ENCODE measurements at regions not wholly inside any gene's neighbourhood (a gene's known extent, or its start where the extent isn't known, plus 50 kb on each side); places are given as distances from the start of the nearest gene placed in this dataset.

DNA sequence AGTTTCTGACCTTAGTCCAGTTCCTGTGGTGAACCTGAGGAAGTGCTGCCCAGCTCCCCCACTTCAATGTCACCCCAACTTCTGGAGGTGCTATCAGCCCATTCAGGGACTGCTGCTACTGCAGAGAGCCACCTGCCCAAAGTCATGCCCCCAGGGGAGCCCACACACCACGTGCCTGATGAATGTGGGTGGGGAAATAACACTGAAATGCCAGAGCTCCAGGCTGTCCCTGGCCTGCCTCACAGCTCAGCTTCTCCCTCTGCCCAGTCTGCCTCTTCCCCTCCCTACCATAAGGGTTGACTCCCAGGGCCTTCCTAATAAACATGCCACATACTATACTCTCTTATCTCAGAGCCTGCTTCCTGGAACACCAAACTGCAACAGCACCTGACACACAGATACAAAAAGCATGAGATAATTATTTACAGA lies 276.4 kb upstream of the MOCS1 start:
- DNase-seq (ENCODE audit: low read depth, low spot score) = no peak
- CTCF ChIA-PET = no interaction called here
- no peak overlapping the region for H3K4me3 ChIP-seq (ENCODE audit: low read depth, low read length)
- TF ChIP-seq, protein P1, sequence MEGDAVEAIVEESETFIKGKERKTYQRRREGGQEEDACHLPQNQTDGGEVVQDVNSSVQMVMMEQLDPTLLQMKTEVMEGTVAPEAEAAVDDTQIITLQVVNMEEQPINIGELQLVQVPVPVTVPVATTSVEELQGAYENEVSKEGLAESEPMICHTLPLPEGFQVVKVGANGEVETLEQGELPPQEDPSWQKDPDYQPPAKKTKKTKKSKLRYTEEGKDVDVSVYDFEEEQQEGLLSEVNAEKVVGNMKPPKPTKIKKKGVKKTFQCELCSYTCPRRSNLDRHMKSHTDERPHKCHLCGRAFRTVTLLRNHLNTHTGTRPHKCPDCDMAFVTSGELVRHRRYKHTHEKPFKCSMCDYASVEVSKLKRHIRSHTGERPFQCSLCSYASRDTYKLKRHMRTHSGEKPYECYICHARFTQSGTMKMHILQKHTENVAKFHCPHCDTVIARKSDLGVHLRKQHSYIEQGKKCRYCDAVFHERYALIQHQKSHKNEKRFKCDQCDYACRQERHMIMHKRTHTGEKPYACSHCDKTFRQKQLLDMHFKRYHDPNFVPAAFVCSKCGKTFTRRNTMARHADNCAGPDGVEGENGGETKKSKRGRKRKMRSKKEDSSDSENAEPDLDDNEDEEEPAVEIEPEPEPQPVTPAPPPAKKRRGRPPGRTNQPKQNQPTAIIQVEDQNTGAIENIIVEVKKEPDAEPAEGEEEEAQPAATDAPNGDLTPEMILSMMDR (IDR thresholded peaks at IDR 0.05; ENCODE audit: insufficient read depth, low read length, missing control alignments) = no peak
- POLR2A ChIA-PET = no interaction called here

- ChIA-PET CTCF (no interaction called here), POLR2A (no interaction called here)
- no peak overlapping the region for H3K4me3 ChIP-seq (ENCODE audit: low read depth, low read length)
- no peak for DNase-seq (ENCODE audit: low read depth, low spot score)
- TF ChIP-seq, protein P1 (IDR thresholded peaks at IDR 0.05; ENCODE audit: insufficient read depth, low read length, missing control alignments) = no peak
These were observed 271.5 kb upstream of the MOCS1 start for GRCh38 chr6:40205801-40206200.

GRCh38 chr6:40205004-40205403 lies 270.7 kb upstream of the MOCS1 start:
- DNase-seq (ENCODE audit: low read depth, low spot score) = no peak
- H3K4me3 ChIP-seq (ENCODE audit: low read depth, low read length) = no peak overlapping the region
- POLR2A ChIA-PET = no interaction called here
- CTCF ChIA-PET = no interaction called here
- TF ChIP-seq, protein P1 (IDR thresholded peaks at IDR 0.05; ENCODE audit: insufficient read depth, low read length, missing control alignments) = no peak

GRCh38 chr6:40197371-40197770 lies 263.1 kb upstream of the MOCS1 start:
- H3K4me3 ChIP-seq (ENCODE audit: low read depth, low read length) = no peak overlapping the region
- ChIA-PET CTCF (no interaction called here), POLR2A (no interaction called here)
- TF ChIP-seq, protein P1 (IDR thresholded peaks at IDR 0.05; ENCODE audit: insufficient read depth, low read length, missing control alignments) = no peak
- DNase-seq (ENCODE audit: low read depth, low spot score) = no peak

DNA sequence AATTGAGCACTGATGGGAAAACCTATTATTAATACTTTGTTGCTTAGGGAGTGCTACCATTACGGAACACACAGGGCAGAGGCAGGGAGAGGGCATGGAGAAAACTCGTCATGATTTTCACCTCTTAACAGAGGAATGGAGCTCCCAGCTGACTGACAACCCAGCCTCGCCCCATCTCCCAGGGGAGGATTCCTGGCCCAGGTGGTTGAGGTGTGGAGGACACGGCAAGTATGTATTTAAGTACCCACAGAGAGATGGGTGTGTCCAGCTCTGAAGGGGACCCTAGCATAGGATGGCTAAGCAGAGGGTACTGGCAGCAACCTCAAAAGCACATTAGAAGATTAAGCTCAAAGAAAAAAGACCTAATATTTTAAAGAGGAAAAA lies 261.9 kb upstream of the MOCS1 start:
- ChIA-PET POLR2A (no interaction called here), CTCF (no interaction called here)
- no peak for DNase-seq (ENCODE audit: low read depth, low spot score)
- H3K4me3 ChIP-seq (ENCODE audit: low read depth, low read length) = no peak overlapping the region
- TF ChIP-seq, protein P1 (IDR thresholded peaks at IDR 0.05; ENCODE audit: insufficient read depth, low read length, missing control alignments) = no peak

GRCh38 chr6:40195428-40196134 lies 261.3 kb upstream of the MOCS1 start:
- no peak overlapping the region for H3K4me3 ChIP-seq (ENCODE audit: low read depth, low read length)
- POLR2A ChIA-PET = no interaction called here
- DNase-seq (ENCODE audit: low read depth, low spot score) = no peak
- TF ChIP-seq, protein P1 (IDR thresholded peaks at IDR 0.05; ENCODE audit: insufficient read depth, low read length, missing control alignments) = no peak
- CTCF ChIA-PET = no interaction called here

All from AG04449 (cell line).